ENCODE measurements at regions not wholly inside any gene's neighbourhood (a gene's known extent, or its start where the extent isn't known, plus 50 kb on each side); places are given as distances from the start of the nearest gene placed in this dataset.

DNA sequence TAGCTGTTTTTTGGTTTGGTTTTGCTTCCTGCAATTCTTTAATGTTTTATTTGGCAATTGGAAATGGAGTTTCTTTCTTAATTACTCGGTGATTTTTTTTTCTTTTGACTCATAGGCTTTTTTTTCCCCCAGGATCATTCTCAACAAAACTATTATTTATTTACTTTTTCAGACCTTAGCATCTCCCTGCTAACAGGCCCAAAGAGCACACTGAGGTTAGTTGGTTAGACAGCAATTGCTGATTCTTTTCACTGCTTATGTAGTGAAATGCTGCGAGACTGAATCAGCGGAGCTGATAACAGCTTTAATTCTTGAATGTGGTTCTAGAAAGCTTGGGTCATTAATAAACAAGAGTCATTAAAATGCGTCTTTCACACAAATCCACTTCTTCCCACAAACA lies 79.1 kb upstream of the ZFP64 start:
- intact Hi-C loops (cut with micrococcal nuclease): no loop called here
- H3K36me3 ChIP-seq (replicated peaks in 1 of 2; ENCODE audit: control extremely low read depth in 1 of 2, control insufficient read depth in 1 of 2, extremely low read depth in 1 of 2, insufficient read depth in 2 of 2, low read length in 1 of 2): no peaks in the 10 kb centered on the region
- H3K4me3 ChIP-seq (ENCODE audit: control extremely low read depth in 1 of 5, extremely low read depth in 1 of 5, insufficient read depth in 1 of 5, low read depth in 2 of 5, low read length in 4 of 5): no peak overlapping the region
- ChIA-PET POLR2A (no interaction called here), CTCF (no interaction called here)
- no peak overlapping the region for H3K4me2 ChIP-seq (replicated peaks; ENCODE audit: low read depth, low read length, poor library complexity, severe bottlenecking)
- no peaks in the 10 kb centered on the region for H4K20me1 ChIP-seq (ENCODE audit: control insufficient read depth, insufficient read depth, low read length, poor library complexity, severe bottlenecking)
- H3K4me1 Mint-ChIP-seq: no peaks in the 10 kb centered on the region
- H3K4me3 Mint-ChIP-seq: no peak overlapping the region
- no peak overlapping the region for H3K27ac Mint-ChIP-seq
- H2AFZ ChIP-seq (ENCODE audit: insufficient read depth, low read depth, low read length, poor library complexity, severe bottlenecking): no peak overlapping the region
- no peaks in the 10 kb centered on the region for H3K9me3 ChIP-seq (ENCODE audit: control extremely low read depth in 1 of 3, control insufficient read depth in 2 of 3, insufficient read depth in 1 of 3, low read length in 2 of 3)
- H3K4me1 ChIP-seq (ENCODE audit: control insufficient read depth in 2 of 2, insufficient read depth in 2 of 2, low read length in 2 of 2): no peaks in the 10 kb centered on the region
- H3K9ac ChIP-seq (ENCODE audit: low read length): no peak overlapping the region
- DNase-seq: no peak
- peaks cover 0 to 3% (median 0%) of the 10 kb centered on the region in 4 experiments for H3K27me3 ChIP-seq (replicated peaks in 1 of 4; ENCODE audit: control extremely low read depth in 1 of 4, control insufficient read depth in 3 of 4, insufficient read depth in 4 of 4, low read length in 3 of 4)
- H3K27ac ChIP-seq (ENCODE audit: low read length in 2 of 2): no peak overlapping the region
- no peak for TF ChIP-seq EZH2 (IDR thresholded peaks at IDR 0.05; ENCODE audit: borderline replicate concordance, insufficient read depth, low read depth, low read length, poor library complexity, severe bottlenecking)
- TF ChIP-seq, protein P1, sequence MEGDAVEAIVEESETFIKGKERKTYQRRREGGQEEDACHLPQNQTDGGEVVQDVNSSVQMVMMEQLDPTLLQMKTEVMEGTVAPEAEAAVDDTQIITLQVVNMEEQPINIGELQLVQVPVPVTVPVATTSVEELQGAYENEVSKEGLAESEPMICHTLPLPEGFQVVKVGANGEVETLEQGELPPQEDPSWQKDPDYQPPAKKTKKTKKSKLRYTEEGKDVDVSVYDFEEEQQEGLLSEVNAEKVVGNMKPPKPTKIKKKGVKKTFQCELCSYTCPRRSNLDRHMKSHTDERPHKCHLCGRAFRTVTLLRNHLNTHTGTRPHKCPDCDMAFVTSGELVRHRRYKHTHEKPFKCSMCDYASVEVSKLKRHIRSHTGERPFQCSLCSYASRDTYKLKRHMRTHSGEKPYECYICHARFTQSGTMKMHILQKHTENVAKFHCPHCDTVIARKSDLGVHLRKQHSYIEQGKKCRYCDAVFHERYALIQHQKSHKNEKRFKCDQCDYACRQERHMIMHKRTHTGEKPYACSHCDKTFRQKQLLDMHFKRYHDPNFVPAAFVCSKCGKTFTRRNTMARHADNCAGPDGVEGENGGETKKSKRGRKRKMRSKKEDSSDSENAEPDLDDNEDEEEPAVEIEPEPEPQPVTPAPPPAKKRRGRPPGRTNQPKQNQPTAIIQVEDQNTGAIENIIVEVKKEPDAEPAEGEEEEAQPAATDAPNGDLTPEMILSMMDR (IDR thresholded peaks at IDR 0.05): no peak
- no peak for ATAC-seq (ENCODE audit: low read depth)
- no peaks in the 10 kb centered on the region for H3K79me2 ChIP-seq (ENCODE audit: control insufficient read depth, insufficient read depth, low read length)
- peaks cover 7% of the 10 kb centered on the region for H3K27me3 Mint-ChIP-seq
- WGBS (ENCODE audit: insufficient coverage): no CpG with 5 or more reads among the region's 4 CpGs
- no peaks in the 10 kb centered on the region for H3K9me3 Mint-ChIP-seq (ENCODE audit: insufficient read depth)

- no peak overlapping the region for H3K27ac ChIP-seq (ENCODE audit: low read length in 2 of 2)
- H2AFZ ChIP-seq (ENCODE audit: insufficient read depth, low read depth, low read length, poor library complexity, severe bottlenecking): no peak overlapping the region
- H3K9ac ChIP-seq (ENCODE audit: low read length): no peak overlapping the region
- no peak for DNase-seq
- H4K20me1 ChIP-seq (ENCODE audit: control insufficient read depth, insufficient read depth, low read length, poor library complexity, severe bottlenecking): no peaks in the 10 kb centered on the region
- ChIA-PET POLR2A (no interaction called here), CTCF (no interaction called here)
- Mint-ChIP-seq H3K27me3 (peaks cover 12% of the 10 kb centered on the region), H3K27ac (no peak overlapping the region), H3K4me3 (no peak overlapping the region), H3K4me1 (no peaks in the 10 kb centered on the region), H3K9me3 (ENCODE audit: insufficient read depth) (no peaks in the 10 kb centered on the region)
- H3K4me3 ChIP-seq (ENCODE audit: control extremely low read depth in 1 of 5, extremely low read depth in 1 of 5, insufficient read depth in 1 of 5, low read depth in 2 of 5, low read length in 4 of 5): no peak overlapping the region
- H3K36me3 ChIP-seq (replicated peaks in 1 of 2; ENCODE audit: control extremely low read depth in 1 of 2, control insufficient read depth in 1 of 2, extremely low read depth in 1 of 2, insufficient read depth in 2 of 2, low read length in 1 of 2): no peaks in the 10 kb centered on the region
- intact Hi-C loops (cut with micrococcal nuclease): no loop called here
- H3K9me3 ChIP-seq (ENCODE audit: control extremely low read depth in 1 of 3, control insufficient read depth in 2 of 3, insufficient read depth in 1 of 3, low read length in 2 of 3): no peaks in the 10 kb centered on the region
- no peak for TF ChIP-seq EZH2 (IDR thresholded peaks at IDR 0.05; ENCODE audit: borderline replicate concordance, insufficient read depth, low read depth, low read length, poor library complexity, severe bottlenecking)
- TF ChIP-seq, protein P1 (IDR thresholded peaks at IDR 0.05): no peak
- WGBS (ENCODE audit: insufficient coverage): no CpG with 5 or more reads among the region's 4 CpGs
- peaks cover 0 to 4% (median 3%) of the 10 kb centered on the region in 4 experiments for H3K27me3 ChIP-seq (replicated peaks in 1 of 4; ENCODE audit: control extremely low read depth in 1 of 4, control insufficient read depth in 3 of 4, insufficient read depth in 4 of 4, low read length in 3 of 4)
- no peak overlapping the region for H3K4me2 ChIP-seq (replicated peaks; ENCODE audit: low read depth, low read length, poor library complexity, severe bottlenecking)
- no peaks in the 10 kb centered on the region for H3K4me1 ChIP-seq (ENCODE audit: control insufficient read depth in 2 of 2, insufficient read depth in 2 of 2, low read length in 2 of 2)
- no peaks in the 10 kb centered on the region for H3K79me2 ChIP-seq (ENCODE audit: control insufficient read depth, insufficient read depth, low read length)
- ATAC-seq (ENCODE audit: low read depth): no peak
These were observed 78.5 kb upstream of the ZFP64 start for GRCh38 chr20:52270001-52270606.
